ENCODE measurements at regions not wholly inside any gene's neighbourhood (a gene's known extent, or its start where the extent isn't known, plus 50 kb on each side); places are given as distances from the start of the nearest gene placed in this dataset.

- POLR2A ChIA-PET (ENCODE audit: unreplicated experiment) = no interaction called here
- no peak overlapping the region for H3K27ac ChIP-seq
- no peak overlapping the region for H3K4me2 ChIP-seq
- no peaks in the 10 kb centered on the region for H3F3A ChIP-seq (ENCODE audit: insufficient read depth, low read depth)
- H4K20me1 ChIP-seq (ENCODE audit: insufficient read depth) = no peaks in the 10 kb centered on the region
- no peaks in the 10 kb centered on the region for H3K36me3 ChIP-seq (ENCODE audit: low read depth)
- H3K9me3 ChIP-seq (ENCODE audit: insufficient read depth, low read depth) = no peaks in the 10 kb centered on the region
- no TSS peak for BruUV-seq (replicated peaks)
- no peak overlapping the region for H3K4me3 ChIP-seq
- no peaks in the 10 kb centered on the region for H3K4me1 ChIP-seq (replicated peaks; ENCODE audit: insufficient read depth)
- H2AFZ ChIP-seq = no peak overlapping the region
- CTCF ChIA-PET = no interaction called here
- no peaks in the 10 kb centered on the region for H3K79me2 ChIP-seq (ENCODE audit: low read depth)
- TF ChIP-seq, protein P1, sequence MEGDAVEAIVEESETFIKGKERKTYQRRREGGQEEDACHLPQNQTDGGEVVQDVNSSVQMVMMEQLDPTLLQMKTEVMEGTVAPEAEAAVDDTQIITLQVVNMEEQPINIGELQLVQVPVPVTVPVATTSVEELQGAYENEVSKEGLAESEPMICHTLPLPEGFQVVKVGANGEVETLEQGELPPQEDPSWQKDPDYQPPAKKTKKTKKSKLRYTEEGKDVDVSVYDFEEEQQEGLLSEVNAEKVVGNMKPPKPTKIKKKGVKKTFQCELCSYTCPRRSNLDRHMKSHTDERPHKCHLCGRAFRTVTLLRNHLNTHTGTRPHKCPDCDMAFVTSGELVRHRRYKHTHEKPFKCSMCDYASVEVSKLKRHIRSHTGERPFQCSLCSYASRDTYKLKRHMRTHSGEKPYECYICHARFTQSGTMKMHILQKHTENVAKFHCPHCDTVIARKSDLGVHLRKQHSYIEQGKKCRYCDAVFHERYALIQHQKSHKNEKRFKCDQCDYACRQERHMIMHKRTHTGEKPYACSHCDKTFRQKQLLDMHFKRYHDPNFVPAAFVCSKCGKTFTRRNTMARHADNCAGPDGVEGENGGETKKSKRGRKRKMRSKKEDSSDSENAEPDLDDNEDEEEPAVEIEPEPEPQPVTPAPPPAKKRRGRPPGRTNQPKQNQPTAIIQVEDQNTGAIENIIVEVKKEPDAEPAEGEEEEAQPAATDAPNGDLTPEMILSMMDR (conservative IDR thresholded peaks at IDR 0.05) = no peak
- TF ChIP-seq EZH2 (IDR thresholded peaks at IDR 0.05; ENCODE audit: low read depth) = no peak
- no peak for DNase-seq
- no peaks in the 10 kb centered on the region for H3K9me2 ChIP-seq (ENCODE audit: insufficient read depth)
- H3K27me3 ChIP-seq (ENCODE audit: insufficient read depth, low read depth) = peaks cover 55% of the 10 kb centered on the region
- intact Hi-C loops (cut with micrococcal nuclease; ENCODE audit: unreplicated experiment) = no loop called here
Observed at GRCh38 chr18:7341581-7342337, 110.9 kb downstream of the LRRC30 start.

GRCh38 chr18:7349181-7349837 lies 118.4 kb downstream of the LRRC30 start:
- H3K27ac ChIP-seq = no peak overlapping the region
- H3K36me3 ChIP-seq (ENCODE audit: low read depth) = no peaks in the 10 kb centered on the region
- peaks cover 47% of the 10 kb centered on the region for H3K27me3 ChIP-seq (ENCODE audit: insufficient read depth, low read depth)
- H3K4me3 ChIP-seq = no peak overlapping the region
- H4K20me1 ChIP-seq (ENCODE audit: insufficient read depth) = no peaks in the 10 kb centered on the region
- H2AFZ ChIP-seq = no peak overlapping the region
- no peak for DNase-seq
- H3K4me1 ChIP-seq (replicated peaks; ENCODE audit: insufficient read depth) = no peaks in the 10 kb centered on the region
- BruUV-seq (replicated peaks) = no TSS peak
- no peaks in the 10 kb centered on the region for H3K9me2 ChIP-seq (ENCODE audit: insufficient read depth)
- no peak overlapping the region for H3K4me2 ChIP-seq
- TF ChIP-seq, protein P1 (conservative IDR thresholded peaks at IDR 0.05) = no peak
- CTCF ChIA-PET = no interaction called here
- no peaks in the 10 kb centered on the region for H3K9me3 ChIP-seq (ENCODE audit: insufficient read depth, low read depth)
- POLR2A ChIA-PET (ENCODE audit: unreplicated experiment) = no interaction called here
- no peaks in the 10 kb centered on the region for H3K79me2 ChIP-seq (ENCODE audit: low read depth)
- no peaks in the 10 kb centered on the region for H3F3A ChIP-seq (ENCODE audit: insufficient read depth, low read depth)
- intact Hi-C loops (cut with micrococcal nuclease; ENCODE audit: unreplicated experiment) = no loop called here

GRCh38 chr18:7358989-7359726 lies 128.3 kb downstream of the LRRC30 start:
- intact Hi-C loops (cut with micrococcal nuclease; ENCODE audit: unreplicated experiment) = no loop called here
- Histone ChIP-seq H4K20me1 (ENCODE audit: insufficient read depth) (no peaks in the 10 kb centered on the region), H3K79me2 (ENCODE audit: low read depth) (no peaks in the 10 kb centered on the region), H3K36me3 (ENCODE audit: low read depth) (no peaks in the 10 kb centered on the region), H3F3A (ENCODE audit: insufficient read depth, low read depth) (no peaks in the 10 kb centered on the region), H2AFZ (no peak overlapping the region), H3K9me2 (ENCODE audit: insufficient read depth) (no peaks in the 10 kb centered on the region), H3K4me2 (no peak overlapping the region), H3K9me3 (ENCODE audit: insufficient read depth, low read depth) (no peaks in the 10 kb centered on the region), H3K27me3 (ENCODE audit: insufficient read depth, low read depth) (peaks cover 52% of the 10 kb centered on the region), H3K4me3 (no peak overlapping the region), H3K27ac (no peak overlapping the region), H3K4me1 (replicated peaks; ENCODE audit: insufficient read depth) (no peaks in the 10 kb centered on the region)
- POLR2A ChIA-PET (ENCODE audit: unreplicated experiment) = no interaction called here
- no TSS peak for BruUV-seq (replicated peaks)
- TF ChIP-seq EZH2 (IDR thresholded peaks at IDR 0.05; ENCODE audit: low read depth) = no peak
- DNase-seq = no peak
- CTCF ChIA-PET = no interaction called here

Measured in PC-9 (cell line).